AG10803 (cell line): ENCODE measurements at regions not wholly inside any gene's neighbourhood (a gene's known extent, or its start where the extent isn't known, plus 50 kb on each side); places are given as distances from the start of the nearest gene placed in this dataset.
A peak's percentile ranks its signal among the peaks of the same experiment; 100 is the strongest.

Source experiments
- DNase-seq: peaks from one replicate; pipeline ENCODE4 v3.0.0; 2010; ENCODE audit warnings: low read depth
- H3K4me3 ChIP-seq: 2 replicates; pipeline ENCODE4 v1.5.1; 2011; ENCODE audit warnings: mild to moderate bottlenecking, low read length, control low read depth
- TF ChIP-seq, protein P1 (sequence below): conservative IDR thresholded peaks from 2 replicates; pipeline ENCODE4 v1.5.1; 2011; ENCODE audit warnings: mild to moderate bottlenecking, low read length, control low read depth, inconsistent platforms

DNA sequence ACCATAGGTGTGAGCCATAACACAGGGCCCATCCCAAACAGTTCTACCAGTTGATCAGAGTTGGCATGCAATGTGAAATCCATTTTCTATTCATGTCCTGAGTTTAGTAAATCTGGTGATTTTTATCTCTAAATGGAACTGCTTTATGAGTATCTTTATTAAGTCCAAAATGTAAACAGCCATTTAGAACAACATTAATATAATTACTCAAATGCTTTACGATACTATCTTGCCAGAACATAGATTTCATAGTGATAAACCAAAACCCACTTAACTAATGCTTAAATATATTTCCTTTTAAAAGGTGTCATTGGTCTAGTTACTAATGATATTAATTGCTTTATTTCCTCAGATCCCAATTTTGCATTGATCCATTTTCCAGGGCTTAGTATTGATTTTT lies 80.7 kb downstream of the PLCE1 start:
- DNase-seq = no peak
- no peak overlapping the region for H3K4me3 ChIP-seq
- TF ChIP-seq, protein P1, sequence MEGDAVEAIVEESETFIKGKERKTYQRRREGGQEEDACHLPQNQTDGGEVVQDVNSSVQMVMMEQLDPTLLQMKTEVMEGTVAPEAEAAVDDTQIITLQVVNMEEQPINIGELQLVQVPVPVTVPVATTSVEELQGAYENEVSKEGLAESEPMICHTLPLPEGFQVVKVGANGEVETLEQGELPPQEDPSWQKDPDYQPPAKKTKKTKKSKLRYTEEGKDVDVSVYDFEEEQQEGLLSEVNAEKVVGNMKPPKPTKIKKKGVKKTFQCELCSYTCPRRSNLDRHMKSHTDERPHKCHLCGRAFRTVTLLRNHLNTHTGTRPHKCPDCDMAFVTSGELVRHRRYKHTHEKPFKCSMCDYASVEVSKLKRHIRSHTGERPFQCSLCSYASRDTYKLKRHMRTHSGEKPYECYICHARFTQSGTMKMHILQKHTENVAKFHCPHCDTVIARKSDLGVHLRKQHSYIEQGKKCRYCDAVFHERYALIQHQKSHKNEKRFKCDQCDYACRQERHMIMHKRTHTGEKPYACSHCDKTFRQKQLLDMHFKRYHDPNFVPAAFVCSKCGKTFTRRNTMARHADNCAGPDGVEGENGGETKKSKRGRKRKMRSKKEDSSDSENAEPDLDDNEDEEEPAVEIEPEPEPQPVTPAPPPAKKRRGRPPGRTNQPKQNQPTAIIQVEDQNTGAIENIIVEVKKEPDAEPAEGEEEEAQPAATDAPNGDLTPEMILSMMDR = no peak

DNA sequence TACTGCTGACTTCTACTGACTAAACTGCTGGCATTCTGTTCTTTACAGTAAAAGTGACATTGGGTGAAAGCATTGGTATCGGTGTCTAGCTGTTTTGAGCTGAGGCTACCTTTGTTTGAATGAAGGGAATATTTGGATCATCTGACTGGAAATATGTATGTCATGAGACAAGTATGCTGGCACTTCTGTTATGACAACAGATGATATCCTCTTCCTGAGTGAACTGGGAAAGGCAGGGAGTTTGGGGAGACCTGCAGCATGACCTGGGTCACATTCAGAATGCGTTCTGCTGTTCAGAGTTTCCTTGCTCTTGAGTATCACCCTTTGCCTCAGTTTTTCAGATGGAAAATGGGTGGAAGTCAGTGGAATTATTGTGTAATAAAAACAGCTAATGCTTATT lies 81.8 kb downstream of the PLCE1 start:
- TF ChIP-seq, protein P1 = no peak
- no peak overlapping the region for H3K4me3 ChIP-seq
- DNase-seq = peak; percentile 11

DNA sequence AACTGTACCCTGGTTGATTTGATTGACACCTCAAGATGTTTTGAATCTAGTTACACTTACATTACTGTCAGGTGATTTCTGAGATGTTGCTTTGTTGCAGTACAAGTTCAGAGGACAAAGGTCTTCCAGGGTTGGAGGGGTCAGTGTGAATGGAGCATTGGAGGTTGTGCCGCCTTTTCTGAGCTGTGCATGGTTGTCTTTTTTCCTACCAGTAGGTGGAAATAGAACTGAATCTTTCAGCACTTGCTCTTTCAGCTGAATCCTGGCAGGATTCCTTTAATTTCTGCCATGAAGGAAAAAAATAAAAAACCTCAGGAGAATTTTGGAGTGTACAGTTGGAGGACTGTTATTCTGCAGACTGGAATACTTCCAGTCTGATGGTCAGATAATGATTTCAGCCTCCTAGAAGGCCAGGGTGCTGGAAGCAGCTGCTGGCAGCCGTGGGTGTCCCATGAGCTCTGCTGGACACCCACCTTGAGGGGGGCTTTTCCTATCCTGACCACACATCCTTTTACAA lies 82.7 kb downstream of the PLCE1 start:
- TF ChIP-seq, protein P1 = peak; percentile 76
- DNase-seq = peak; percentile 81
- no peak overlapping the region for H3K4me3 ChIP-seq

DNA sequence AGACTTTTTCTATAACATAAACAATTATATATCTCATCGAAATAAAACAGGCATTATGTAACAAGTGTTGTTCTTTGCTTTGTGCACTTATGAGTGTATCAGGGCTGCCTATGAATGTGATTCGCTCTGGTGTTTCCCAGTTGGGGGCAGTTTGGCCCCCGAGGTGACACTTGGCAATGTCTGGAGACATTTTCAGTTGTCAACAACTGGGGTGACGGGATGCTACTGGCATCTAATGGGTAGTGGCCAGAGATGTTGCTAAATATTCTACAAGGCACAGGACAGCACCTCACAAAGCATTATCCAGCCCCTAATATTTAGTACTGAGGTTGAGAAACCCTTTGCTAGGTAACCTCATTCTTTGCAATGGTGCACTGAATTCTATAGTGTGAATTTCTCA lies 83.3 kb downstream of the PLCE1 start:
- no peak overlapping the region for H3K4me3 ChIP-seq
- no peak for DNase-seq
- TF ChIP-seq, protein P1 = no peak

DNA sequence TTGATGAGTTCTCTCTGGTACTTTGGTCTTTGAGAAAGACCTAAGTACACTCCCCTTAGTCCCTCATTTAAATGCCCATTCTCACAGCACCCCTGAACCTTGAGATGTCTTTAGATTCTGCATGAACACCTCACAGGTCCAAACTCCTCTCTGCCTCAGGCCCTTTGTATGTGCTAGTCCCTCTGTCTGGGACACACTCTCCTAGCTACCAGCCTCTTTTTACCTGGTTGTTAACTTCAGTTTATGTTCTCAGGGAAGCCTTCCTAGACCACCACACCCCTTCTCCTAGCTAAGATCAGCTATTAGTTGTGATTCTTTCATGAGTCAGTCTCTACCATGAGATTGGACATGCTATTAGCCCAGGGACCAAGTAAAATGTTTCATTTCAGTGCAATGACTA lies 86.4 kb downstream of the PLCE1 start:
- H3K4me3 ChIP-seq = no peak overlapping the region
- DNase-seq = no peak
- TF ChIP-seq, protein P1 = no peak

DNA sequence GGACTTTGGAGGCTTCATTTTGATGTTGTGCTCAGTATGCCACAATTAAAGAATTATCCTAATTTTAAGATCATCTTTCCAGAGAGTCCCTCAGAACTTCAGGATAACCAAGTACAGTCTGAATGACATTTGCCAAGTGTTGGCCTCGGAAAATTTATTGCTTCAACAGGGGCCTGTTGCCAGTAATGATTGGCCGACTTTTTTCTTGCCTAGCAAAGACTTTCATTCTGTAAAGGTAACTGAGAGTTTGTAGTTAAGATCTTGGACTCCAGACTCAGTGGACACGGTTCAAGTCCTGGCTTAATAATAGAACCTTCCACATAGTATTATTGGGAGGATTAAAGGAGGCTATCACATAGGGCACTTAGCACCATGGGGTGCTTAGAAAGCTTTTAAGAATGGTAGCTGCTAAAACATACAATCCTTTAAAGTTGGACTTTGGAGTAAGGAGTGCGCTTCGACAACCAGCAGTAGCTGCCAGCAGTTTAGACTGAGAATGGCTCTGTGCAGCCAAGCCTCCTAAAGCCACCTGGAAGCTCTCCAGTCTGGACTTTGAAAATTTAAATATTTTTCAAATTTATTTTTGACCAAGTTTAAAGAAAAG lies 90.0 kb downstream of the PLCE1 start:
- H3K4me3 ChIP-seq = no peak overlapping the region
- TF ChIP-seq, protein P1 = no peak
- no peak for DNase-seq

DNA sequence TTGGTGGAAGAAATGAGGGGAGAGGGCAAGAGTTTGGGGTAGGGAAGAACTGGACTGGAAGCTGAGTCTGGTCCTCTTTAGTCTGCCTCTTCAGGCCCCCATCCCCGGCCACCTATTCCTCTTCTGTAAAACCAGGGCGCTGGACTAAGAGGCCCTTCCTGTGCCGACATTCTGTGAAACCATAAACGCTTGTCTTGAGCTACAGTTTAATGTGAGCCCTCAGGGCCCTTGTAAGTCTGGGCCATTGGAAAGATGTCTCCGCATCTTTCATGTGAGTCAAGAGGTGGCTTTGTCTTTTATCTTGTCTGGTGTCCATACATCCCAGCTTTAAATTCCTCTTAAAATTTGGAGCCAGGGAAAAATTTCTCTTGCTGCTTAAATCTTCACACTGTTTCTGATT lies 90.6 kb downstream of the PLCE1 start:
- no peak overlapping the region for H3K4me3 ChIP-seq
- DNase-seq = no peak

More for the DNA sequence above, 90.6 kb downstream of the PLCE1 start:
- TF ChIP-seq, protein P1 = no peak
